Occipital lobe (tissue), 1 donor: ENCODE measurements at regions not wholly inside any gene's neighbourhood (a gene's known extent, or its start where the extent isn't known, plus 50 kb on each side); places are given as distances from the start of the nearest gene placed in this dataset.

Experiments
- DNase-seq: peaks from one replicate; lab custom pipeline; 2025; lab: John Stamatoyannopoulos, UW

DNA sequence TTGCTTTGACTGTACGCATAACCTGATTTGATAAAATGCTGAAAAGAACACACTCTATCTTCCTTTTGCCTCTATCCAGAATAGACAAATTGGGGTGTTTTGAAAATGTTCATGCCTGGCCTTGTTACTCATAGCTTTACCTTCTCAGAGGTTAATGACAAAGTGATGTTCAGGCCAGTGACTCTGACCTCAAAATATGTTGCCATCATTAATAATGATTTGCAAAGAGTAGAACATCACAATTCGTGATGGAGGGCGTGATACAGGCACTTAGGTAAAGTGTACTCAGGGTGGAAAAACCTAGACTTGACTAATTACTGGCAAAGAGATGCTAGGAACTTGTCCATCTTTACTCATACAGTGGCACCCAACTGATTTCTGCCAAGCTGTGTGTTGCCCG is 656.6 kb upstream of the SOX9 start:
- no peak for DNase-seq

DNA sequence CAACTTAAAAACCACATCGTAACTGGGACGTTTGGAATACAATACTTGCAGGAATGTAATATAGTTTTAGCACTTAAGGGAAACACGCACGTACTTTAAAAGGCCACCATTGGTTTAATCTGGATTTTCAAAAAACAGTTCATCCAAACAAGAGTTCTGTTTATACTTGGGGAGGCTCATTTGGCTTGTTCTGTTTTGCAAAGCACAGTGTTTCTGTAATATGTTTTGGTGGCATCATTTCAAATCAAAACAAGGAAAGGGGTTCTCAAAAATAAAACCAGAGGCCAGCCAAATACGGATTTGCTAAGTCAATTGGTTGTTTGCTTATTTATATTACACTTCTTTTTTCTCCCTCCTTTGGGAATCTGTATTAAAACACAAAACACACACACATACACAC is 656.1 kb upstream of the SOX9 start:
- no peak for DNase-seq

DNA sequence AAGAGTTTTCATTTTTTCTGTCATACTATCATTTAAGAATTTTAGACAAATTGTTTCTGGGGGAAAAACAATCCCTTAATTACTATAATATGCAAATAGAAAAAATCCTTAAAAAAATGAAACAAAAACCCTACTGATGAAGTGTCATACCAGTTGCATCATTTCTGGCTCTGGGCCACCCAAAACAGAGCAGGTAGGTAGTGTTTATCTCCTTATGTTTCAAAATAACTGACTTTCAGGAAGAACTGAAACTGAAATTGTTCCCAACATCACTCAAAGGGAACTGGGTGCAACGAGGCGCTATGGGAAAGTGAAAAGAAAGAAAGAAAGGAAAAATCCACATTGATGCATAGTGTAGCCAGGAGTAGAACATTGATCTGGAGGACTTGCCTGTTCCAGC is 653.1 kb upstream of the SOX9 start:
- no peak for DNase-seq

DNA sequence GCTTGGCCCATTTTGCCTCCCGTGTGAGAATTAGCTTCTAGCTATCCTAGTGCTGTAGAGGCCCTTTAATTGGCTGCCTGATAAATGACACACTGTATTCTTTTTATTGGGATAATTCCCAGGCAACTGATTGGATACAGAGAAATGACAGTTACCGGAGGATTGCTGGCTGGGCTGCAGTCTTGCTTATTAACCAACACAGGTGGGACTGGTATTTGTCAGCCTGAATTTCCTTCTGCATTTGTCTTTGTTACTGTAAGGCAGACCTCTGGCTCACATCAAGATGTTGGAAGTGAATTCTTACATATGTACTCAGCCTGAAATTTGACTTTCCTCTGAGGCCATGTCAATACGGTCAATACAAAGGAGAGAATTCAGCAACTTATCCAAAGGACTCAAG is 650.8 kb upstream of the SOX9 start:
- DNase-seq: no peak

DNA sequence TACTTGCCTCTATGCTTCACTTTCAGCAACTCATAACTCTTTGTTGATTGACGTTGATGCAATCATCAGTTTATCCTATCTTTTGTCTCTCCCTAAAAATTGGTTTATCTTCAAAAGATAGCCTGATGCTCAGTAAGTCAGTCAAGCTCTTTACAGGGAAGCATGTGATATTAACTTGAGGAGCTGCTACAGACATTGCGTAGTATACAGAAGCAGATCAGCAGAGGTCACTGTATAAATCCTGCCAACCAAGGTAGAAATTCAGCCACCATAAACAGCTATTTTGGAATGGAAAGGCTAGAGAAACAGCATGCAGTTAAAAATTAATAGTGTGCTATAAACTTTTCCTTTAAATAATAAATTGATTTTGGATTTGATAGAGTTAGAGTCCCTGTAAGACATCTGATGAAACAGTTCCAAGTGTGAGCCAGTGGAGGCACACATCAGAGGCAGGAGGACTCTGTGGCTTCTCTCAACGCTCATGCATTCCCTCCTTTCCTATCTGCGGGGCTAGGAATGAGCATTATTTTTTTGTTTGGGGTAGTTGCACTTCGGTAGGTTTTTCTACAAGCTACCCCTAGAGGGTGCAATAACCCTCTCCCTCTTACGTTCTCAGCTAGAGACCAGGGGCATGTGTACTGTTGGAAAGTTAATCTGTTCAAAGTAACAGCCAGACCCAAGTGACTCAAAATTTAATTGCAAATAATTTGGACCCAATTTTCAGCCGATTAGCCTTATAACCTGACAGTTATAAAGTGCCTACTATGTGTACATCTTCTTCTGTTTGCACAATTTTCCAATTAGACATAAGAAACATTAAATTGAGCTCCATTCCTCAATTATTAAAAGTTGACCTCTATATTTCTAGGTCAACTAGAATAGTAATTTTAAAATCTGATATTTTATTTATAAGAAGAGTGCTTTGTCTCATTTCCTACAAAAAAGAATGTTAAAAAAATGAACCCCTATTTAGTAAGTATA is 647.7 kb upstream of the SOX9 start:
- no peak for DNase-seq

DNA sequence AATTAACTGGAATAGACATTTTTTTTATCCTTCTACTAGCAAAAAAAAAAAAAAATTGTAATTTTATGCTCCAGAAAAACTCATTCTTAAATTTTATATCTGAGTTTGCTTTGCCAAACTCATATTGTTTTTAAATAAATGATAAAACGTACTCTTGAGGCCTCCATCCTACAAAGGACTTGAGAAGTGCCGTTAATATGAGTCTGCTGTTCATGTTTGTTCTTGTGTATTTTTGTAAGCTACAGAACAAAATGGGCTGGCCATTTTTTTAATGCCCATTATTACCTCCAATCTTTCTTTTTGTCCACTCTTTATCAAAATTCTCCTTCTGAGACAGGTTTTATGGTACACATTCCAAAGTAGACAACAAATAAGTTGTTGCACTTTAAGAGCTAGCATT is 643.5 kb upstream of the SOX9 start:
- DNase-seq: no peak

DNA sequence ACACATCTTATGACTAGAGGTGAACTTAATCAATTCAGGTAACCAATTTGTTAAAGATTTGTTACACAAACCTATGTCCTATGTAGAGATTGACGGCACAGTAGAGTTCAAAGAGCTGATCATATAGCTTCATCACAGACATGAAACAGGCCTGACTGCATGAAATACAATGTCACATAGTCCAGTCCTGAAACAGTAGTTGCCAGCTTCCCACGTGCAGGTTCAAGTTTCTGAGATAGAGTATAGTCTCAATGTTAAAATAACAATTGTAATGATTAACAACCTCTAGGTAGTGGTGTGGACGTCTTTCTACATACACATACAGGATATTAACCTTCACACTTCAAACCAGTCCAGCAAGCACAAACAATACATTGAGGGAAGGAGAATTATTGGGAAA is 640.7 kb upstream of the SOX9 start:
- DNase-seq: no peak

DNA sequence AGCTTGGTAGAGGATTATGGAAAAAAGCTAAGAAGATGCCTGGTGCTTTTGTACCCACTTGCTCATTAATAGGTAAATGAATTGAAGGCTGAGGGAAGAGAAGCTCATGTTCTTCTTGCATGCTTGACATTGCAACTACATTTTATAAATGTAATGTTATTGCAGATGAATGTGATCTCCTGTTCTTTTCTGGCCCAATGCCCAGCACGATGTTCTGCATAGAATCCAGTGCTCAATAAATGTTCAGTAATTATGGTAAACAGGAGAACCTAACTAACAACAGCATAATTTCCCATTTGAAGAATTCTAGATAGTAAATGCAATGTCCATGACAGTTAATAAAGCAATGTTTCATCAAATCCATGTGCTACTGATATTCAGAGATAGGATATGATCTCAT is 638.2 kb upstream of the SOX9 start:
- DNase-seq: no peak

DNA sequence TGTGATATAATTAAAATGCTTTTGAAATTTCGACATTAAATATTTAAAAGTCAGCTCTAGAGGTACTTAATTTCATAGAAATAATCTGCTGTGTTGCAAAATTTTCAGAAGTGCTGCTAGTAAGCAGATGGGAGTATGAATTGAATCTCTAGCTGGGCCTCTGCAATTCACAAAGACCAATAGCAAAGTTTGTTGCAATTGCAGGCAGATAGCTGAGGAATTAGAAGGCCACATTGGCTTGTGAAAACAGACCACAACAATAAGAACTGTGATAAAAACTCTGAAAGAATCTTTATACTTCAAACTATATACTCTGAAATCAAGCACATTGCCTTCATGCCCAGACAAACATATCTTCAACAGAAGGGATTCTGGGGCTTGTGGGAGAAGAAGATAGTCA is 636.3 kb upstream of the SOX9 start:
- DNase-seq: no peak

DNA sequence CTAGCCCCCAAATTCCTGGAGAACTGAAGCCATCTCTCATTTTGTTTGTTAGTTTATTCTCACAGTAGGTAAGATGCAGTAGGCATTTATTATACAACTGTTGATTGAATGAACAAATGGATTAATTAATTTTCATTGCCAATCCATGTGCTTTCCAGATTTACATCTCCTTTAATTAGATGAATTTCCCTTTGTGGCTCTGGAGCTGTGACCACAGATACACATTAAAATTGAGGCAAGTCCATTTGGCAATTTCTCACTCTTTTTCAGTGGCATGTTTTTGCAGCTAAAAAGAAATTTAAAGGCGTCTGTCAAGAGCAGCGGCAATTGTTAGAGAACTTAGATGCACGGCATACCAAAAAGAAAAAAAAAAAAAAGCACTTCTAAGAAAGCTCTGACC is 635.4 kb upstream of the SOX9 start:
- DNase-seq: no peak

DNA sequence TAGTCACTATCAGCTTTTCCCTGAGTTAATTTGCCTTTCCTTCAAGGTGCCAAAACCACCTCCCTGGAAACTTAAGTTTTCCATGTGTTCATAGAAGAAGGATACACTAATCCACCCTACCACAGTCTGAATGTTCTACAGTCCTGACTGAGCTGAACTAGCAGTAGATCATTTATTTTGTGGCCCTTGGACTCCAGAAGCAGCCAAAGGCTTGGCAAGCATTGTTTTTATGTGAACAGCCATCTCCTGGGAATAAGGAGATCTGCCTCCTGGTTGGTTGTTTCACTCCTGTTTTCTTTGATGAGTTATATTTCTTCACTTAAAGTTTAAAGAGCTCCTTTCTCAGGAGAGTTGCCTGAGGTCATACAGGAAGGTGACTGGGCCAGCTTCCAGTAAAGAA is 634.6 kb upstream of the SOX9 start:
- no peak for DNase-seq

DNA sequence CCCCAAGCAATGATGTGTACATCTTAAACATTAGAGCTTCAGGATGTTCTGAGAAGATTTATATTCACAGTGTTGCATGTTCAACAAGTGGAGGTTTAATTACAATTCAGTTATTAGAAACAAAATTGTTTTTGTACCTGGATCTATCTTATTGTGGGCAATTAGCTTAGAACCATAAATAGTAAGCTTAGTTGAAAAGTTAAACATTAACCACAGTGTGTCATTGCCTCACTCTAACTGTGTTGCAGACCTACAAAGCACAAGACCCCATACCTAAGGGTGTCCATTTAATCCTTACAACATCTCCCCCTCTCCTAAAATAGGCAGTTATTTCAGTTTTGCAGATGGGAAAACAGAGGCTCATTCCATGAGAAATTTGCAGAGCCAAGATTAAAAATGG is 632.0 kb upstream of the SOX9 start:
- DNase-seq: no peak

DNA sequence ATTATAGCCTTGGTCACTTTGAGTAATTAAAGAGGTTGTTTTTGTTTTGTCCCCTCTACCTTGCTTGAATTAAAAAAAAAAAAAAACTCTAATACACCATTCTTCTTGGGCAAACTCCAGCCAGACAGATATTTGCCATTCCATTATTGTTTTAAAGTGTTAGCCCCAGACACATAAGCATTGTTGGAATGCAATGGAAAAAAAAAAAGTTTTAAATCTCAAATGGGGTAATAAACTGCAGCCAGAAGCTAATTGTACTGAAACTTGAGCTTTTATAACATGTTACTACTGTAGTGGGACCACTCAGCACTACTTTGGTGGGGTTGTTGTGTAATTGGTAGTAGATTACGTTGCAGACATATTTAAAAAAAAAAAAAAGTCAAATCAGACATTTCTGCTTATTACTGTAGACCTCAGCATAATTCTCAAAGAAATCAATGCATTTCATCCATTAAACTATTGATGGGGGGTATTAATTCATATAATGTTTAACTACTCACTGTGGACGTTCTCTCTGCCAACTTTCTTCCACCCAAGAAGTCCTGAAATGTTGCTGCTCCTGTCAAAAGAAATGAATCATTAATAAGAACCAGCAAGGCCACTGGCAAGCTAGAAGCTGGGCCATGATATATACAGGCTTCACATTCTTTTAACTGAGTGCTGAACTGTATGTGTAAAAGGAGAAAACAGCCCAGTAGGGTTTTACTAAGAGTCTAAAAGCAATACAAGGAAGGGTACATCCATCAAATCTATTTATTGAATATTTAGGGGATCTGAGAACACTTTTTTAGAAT is 626.6 kb upstream of the SOX9 start:
- DNase-seq: no peak

DNA sequence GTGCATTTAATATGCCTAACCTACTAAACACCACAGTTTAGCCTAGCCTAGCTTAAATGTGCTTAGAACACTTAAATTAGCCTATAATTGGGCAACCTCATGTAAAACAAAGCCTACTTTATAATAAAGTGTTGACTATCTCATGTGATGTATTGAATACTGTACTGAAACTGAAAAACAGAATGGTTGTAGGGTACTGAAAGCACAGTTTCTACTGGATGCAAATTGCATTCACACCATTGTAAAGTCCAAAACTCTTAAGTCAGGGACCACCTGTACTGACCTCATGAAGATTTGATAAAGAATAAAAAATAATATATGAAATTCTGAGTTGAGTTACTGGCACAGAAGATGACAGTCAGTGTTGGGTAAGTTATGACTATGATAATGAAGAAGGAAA is 625.4 kb upstream of the SOX9 start:
- no peak for DNase-seq

DNA sequence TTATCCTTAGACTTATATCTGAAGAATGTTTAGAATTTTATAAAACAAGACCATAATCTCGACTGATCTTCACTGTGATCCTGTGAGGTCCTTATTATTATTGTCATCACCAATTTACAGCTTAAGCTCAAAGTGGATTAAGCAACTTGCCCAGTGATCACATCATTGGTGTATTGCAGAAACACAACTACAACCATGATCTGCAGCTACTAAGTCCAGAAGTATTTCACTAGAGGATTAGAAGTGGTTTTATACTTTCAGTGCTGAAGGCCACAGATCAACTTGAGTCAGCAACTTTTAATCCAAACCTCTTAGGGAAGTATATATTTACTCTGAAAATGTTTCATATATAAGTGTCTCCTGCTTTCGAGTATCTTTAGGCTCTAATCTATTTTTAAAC is 624.3 kb upstream of the SOX9 start:
- no peak for DNase-seq

DNA sequence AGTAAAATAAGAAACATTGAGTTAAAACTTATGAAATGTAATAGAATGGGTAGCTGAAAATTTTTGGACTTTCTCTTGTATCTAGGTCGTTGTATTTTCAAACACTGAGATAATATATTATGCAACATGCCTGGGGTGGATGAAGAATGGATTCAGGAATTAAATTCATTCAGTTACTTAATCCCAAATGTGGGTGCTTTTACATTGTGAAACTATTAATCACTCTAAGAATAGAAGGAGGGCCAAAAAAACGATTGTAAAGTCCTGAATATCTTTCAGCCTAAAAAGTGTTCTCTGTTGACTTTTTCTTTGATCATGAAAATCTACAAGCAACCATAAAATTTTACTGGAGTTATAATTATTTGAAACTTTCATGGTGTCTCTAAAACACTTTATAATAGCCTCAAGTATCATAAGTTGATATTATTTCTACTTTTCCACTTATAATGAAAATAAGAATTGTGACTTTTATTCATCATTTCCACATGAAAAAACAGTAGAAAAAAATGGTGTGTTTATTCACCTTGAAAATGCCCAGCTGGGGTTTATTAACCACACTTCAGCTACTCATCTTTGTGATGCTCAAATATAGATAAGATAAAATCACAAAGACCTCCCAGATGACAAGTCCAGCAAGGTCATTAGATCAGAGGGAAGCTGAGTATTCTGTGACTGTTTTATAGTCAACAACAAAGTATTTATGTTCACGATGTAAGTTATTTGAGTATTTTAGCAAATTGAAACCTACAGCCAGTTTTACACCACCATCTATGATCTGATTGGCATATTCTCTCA is 619.9 kb upstream of the SOX9 start:
- no peak for DNase-seq

DNA sequence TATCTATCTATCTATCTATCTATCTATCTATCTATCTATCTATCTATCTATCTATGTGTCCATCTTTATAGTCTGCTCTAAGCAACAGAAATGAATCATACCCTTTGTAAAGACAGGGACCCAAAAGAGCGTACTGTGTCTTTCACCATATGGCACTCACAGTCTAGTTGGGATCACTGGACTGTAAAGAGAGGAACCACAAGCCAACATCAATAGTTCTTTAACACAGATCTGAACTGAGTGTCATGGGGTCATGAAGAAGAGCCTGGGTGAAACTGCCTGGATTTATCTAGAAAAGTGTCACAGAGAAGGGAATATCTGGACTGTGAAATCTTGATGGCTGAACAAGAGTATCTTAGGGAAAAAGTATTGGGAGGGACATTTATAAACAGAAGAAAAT is 619.1 kb upstream of the SOX9 start:
- DNase-seq: no peak

DNA sequence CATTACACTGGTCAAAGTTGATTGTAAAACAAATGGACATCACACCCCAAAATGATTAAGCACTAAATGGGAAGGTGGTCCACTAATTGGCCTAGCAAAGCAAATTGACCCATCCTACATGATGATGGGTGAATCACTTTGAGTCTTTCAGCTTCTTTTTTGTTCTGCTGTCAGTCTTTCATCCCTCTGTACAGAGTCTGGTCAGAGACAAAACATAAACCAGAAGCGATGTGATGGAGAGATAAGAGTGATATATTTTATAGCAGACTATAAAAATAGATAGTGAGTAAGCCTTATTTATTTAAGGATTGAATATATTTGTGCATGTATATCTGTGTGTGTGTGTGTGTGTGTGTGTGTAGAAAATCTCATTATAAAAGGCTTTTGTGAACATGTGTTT is 618.4 kb upstream of the SOX9 start:
- no peak for DNase-seq

DNA sequence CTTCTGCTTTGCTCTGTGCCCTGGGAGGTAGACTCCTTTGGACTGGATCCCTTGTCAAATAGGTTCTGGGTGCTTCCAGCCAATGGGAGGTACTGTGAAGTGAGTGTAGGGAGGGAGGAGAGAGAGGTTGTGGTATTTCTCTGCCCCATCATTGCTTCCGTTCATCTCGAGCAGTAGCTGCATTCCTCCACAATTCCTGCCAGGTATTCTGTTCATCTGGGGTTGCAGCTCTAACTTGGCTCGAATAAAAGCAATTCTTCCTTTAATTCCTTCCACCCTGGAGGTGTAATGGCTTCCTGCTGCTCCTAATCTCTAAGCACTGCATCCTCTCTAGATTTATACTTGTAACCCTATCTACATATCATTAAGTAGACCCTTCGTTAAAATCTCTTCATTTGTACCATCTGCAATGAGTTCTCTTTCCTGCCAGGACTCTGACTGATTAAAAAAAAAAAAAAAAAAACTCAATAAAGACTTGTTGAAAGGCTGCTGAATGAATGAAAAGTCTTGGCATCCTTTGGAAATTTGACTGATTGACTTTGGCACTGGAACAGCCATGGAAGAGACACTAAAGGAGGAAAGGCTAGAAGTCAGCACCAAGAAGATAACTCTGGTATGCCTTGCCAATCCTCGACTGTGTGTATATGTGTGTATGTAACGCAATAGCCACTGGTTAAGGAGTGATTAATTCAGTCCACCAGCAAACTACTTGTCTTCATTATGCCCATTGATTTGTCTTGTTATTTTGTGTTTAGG is 616.9 kb upstream of the SOX9 start:
- no peak for DNase-seq

DNA sequence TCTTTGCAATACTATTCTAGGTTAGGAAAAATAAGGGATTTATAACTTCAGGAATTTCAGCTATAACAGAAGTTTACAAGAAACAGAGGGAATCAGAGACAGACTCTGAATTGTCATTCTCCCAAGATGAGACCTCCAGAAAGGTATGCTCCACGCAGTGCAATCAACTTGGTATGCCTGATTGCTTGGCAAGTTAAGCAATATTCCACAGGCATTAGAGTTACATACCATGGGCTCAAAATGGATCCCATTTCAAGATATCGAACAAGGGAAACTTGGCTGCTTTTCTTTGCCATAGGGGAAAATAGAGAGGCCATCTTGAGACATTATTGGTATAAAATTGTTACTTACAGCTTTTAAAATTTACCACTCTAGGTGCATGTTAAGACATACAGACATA is 615.6 kb upstream of the SOX9 start:
- DNase-seq: no peak

DNA sequence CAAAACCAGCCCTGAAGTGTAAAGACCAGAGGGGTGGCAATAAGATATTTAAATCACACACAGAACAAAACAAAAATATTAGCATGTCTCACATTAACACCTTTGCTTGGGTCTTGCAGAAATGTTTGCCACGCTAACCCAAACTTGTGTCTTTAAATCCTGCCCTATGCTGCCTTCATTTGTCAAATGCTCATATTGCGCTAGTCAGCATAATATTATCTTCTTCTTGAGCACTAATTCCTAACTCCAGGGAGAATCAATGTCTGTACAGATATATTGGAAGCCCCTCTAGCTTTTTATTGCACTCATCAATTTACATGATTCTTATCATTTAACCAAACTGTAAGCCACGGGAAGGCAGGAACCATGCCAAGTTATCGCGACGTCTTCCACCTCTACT is 614.8 kb upstream of the SOX9 start:
- no peak for DNase-seq
